ENCODE measurements at regions not wholly inside any gene's neighbourhood (a gene's known extent, or its start where the extent isn't known, plus 50 kb on each side); places are given as distances from the start of the nearest gene placed in this dataset.

- no peak for TF ChIP-seq POLR2AphosphoS5 (IDR thresholded peaks at IDR 0.05; ENCODE audit: low read depth, low read length)
- TF ChIP-seq TAF1 (IDR thresholded peaks at IDR 0.05; ENCODE audit: low read depth, low read length) = no peak
- no peak for TF ChIP-seq PAX5 (IDR thresholded peaks at IDR 0.05; ENCODE audit: insufficient read depth, low read length, severe bottlenecking)
- no peak for TF ChIP-seq POLR2A (IDR thresholded peaks at IDR 0.05; ENCODE audit: low read depth, low read length)
- TF ChIP-seq POU2F2 (IDR thresholded peaks at IDR 0.05; ENCODE audit: low read depth, low read length) = no peak
- no peak for TF ChIP-seq SPI1 (IDR thresholded peaks at IDR 0.05; ENCODE audit: low read depth, low read length)
Measured at GRCh38 chr7:35548291-35548690, 146.6 kb downstream of the HERPUD2 start.

All from GM12891 (cell line).